ENCODE measurements at regions not wholly inside any gene's neighbourhood (a gene's known extent, or its start where the extent isn't known, plus 50 kb on each side); places are given as distances from the start of the nearest gene placed in this dataset.

GRCh38 chr9:105930011-105930627 is 235.8 kb downstream of the TMEM38B start:
- 36 to 50% (median 40%) methylated on average over 5 of the region's 5 CpGs for WGBS, 3 donors
- TF ChIP-seq CTCF (IDR thresholded peaks at IDR 0.05) = no peak
- no peak overlapping the region for H3K4me3 ChIP-seq
- no peaks in the 10 kb centered on the region for H3K9me3 ChIP-seq
- no peaks in the 10 kb centered on the region for H3K27me3 ChIP-seq (ENCODE audit: insufficient read depth in 3 of 3, low read length in 2 of 3)
- no peak for DNase-seq
- no peak overlapping the region for H3K27ac ChIP-seq
- H3K4me1 ChIP-seq = no peaks in the 10 kb centered on the region
- H3K36me3 ChIP-seq (ENCODE audit: insufficient read depth in 1 of 2, low read depth in 1 of 2) = no peaks in the 10 kb centered on the region
- intact Hi-C loops (cut with DNase I) = no loop called here
- ATAC-seq = peak; percentile 61 to 85 (median 78)

DNA sequence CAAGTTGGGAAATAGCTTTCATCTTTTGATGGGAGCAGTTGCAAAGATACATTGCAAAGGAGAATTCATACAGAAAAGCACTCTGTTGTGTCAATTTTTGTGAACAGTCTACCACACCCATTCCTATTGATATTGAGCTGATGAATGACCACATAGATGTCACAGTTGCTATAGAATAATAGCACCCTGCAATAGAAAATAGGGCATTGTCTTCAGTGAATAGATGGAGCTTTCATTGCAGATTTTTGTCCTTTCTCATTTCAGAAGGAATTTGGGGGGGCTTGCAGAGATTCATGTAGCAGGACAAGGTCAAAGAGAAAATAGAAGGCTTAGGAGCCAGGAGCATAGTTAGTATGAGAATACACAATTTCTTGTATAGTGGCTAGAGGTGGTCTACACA is 237.9 kb downstream of the TMEM38B start:
- intact Hi-C loops (cut with DNase I) = no loop called here
- DNase-seq (no peak), ATAC-seq (no peak)
- Histone ChIP-seq H3K27ac (no peak overlapping the region), H3K4me3 (no peak overlapping the region), H3K36me3 (ENCODE audit: insufficient read depth in 1 of 2, low read depth in 1 of 2) (no peaks in the 10 kb centered on the region), H3K9me3 (no peaks in the 10 kb centered on the region), H3K4me1 (no peaks in the 10 kb centered on the region), H3K27me3 (ENCODE audit: insufficient read depth in 3 of 3, low read length in 2 of 3) (no peaks in the 10 kb centered on the region)
- no peak for TF ChIP-seq CTCF (IDR thresholded peaks at IDR 0.05)

GRCh38 chr9:105950448-105950847 is 256.1 kb downstream of the TMEM38B start:
- 85 to 97% (median 90%) methylated on average over 2 of the region's 2 CpGs for WGBS, 3 donors
- intact Hi-C loops (cut with DNase I) = loop anchor here in 1 of 2 donors (10.0 kb wide), 1 partner anchor 144 kb away; no protein-coding TSS in a partner anchor

GRCh38 chr9:105950894-105951293 is 256.6 kb downstream of the TMEM38B start:
- no peak for TF ChIP-seq CTCF (IDR thresholded peaks at IDR 0.05)
- H3K27ac ChIP-seq = no peak overlapping the region
- WGBS, 3 donors = 94 to 98% (median 95%) methylated on average over 1 of the region's 1 CpG
- no peaks in the 10 kb centered on the region for H3K36me3 ChIP-seq (ENCODE audit: insufficient read depth in 1 of 2, low read depth in 1 of 2)
- intact Hi-C loops (cut with DNase I) = loop anchor here in 1 of 2 donors (10.0 kb wide), 1 partner anchor 144 kb away; no protein-coding TSS in a partner anchor
- DNase-seq (no peak), ATAC-seq (no peak)
- H3K27me3 ChIP-seq (ENCODE audit: insufficient read depth in 3 of 3, low read length in 2 of 3) = no peaks in the 10 kb centered on the region
- H3K4me1 ChIP-seq = no peaks in the 10 kb centered on the region
- H3K4me3 ChIP-seq = no peak overlapping the region
- peaks cover under 1% of the 10 kb centered on the region for H3K9me3 ChIP-seq

More at GRCh38 chr9:105950448-105950847, 256.1 kb downstream of the TMEM38B start:
- Histone ChIP-seq H3K27ac (no peak overlapping the region), H3K27me3 (ENCODE audit: insufficient read depth in 3 of 3, low read length in 2 of 3) (no peaks in the 10 kb centered on the region), H3K9me3 (peaks cover 5% of the 10 kb centered on the region), H3K4me1 (no peaks in the 10 kb centered on the region), H3K36me3 (ENCODE audit: insufficient read depth in 1 of 2, low read depth in 1 of 2) (no peaks in the 10 kb centered on the region), H3K4me3 (no peak overlapping the region)
- no peak for TF ChIP-seq CTCF (IDR thresholded peaks at IDR 0.05)
- no peak for ATAC-seq
- DNase-seq = no peak

GRCh38 chr9:105954517-105954916 is 260.2 kb downstream of the TMEM38B start:
- Histone ChIP-seq H3K4me1 (no peaks in the 10 kb centered on the region), H3K36me3 (ENCODE audit: insufficient read depth in 1 of 2, low read depth in 1 of 2) (no peaks in the 10 kb centered on the region), H3K27me3 (ENCODE audit: insufficient read depth in 3 of 3, low read length in 2 of 3) (no peaks in the 10 kb centered on the region), H3K27ac (no peak overlapping the region), H3K9me3 (no peaks in the 10 kb centered on the region), H3K4me3 (no peak overlapping the region)
- ATAC-seq (no peak), DNase-seq (no peak)
- WGBS, 3 donors = 59 to 67% (median 60%) methylated on average over 1 of the region's 1 CpG
- TF ChIP-seq CTCF (IDR thresholded peaks at IDR 0.05) = no peak
- intact Hi-C loops (cut with DNase I) = loop anchor here in 1 of 2 donors (10.0 kb wide), 1 partner anchor 140 kb away; no protein-coding TSS in a partner anchor

Data from psoas muscle (tissue), 7 donors.